ENCODE measurements at regions not wholly inside any gene's neighbourhood (a gene's known extent, or its start where the extent isn't known, plus 50 kb on each side); places are given as distances from the start of the nearest gene placed in this dataset.

- intact Hi-C loops (cut with DNase I), result no loop called here
- TF ChIP-seq POLR2A (IDR thresholded peaks at IDR 0.05) (no peak), POLR2AphosphoS5 (IDR thresholded peaks at IDR 0.05) (no peak), CTCF (IDR thresholded peaks at IDR 0.05) (no peak), EP300 (IDR thresholded peaks at IDR 0.05) (no peak)
- H3K27ac ChIP-seq, result no peak overlapping the region
- peaks cover 0 to 24% (median 22%) of the 10 kb centered on the region in 4 donors for H3K4me1 ChIP-seq
- 74 to 80% methylated on average over 3 of the region's 3 CpGs for whole genome bisulfite sequencing, 2 donors
- no peaks in the 10 kb centered on the region for H3K27me3 ChIP-seq
- no peaks in the 10 kb centered on the region for H3K9me3 ChIP-seq
- peak; percentile 6 for DNase-seq
- H3K4me3 ChIP-seq, result no peak overlapping the region
- no peaks in the 10 kb centered on the region for H3K36me3 ChIP-seq
These were observed 89.6 kb downstream of the SOWAHC start for GRCh38 chr2:109703798-109704197.

GRCh38 chr2:109707281-109708147 lies 86.6 kb upstream of the RGPD5 start:
- intact Hi-C loops (cut with DNase I), result no loop called here
- WGBS, 2 donors, result 82 to 89% methylated on average over 9 of the region's 9 CpGs
- Histone ChIP-seq H3K4me1 (no peaks in the 10 kb centered on the region), H3K27me3 (no peaks in the 10 kb centered on the region), H3K4me3 (no peak overlapping the region), H3K9me3 (no peaks in the 10 kb centered on the region), H3K27ac (no peak overlapping the region), H3K36me3 (no peaks in the 10 kb centered on the region)
- peak; percentile 28 for DNase-seq
- TF ChIP-seq POLR2A (IDR thresholded peaks at IDR 0.05), result no peak
- TF ChIP-seq POLR2AphosphoS5 (IDR thresholded peaks at IDR 0.05), result no peak
- TF ChIP-seq EP300 (IDR thresholded peaks at IDR 0.05), result no peak
- no peak for TF ChIP-seq CTCF (IDR thresholded peaks at IDR 0.05)

GRCh38 chr2:109710505-109711229 lies 83.4 kb upstream of the RGPD5 start:
- peak; percentile 40 for DNase-seq
- TF ChIP-seq POLR2AphosphoS5 (IDR thresholded peaks at IDR 0.05), result no peak
- no peak for TF ChIP-seq POLR2A (IDR thresholded peaks at IDR 0.05)
- no peak for TF ChIP-seq CTCF (IDR thresholded peaks at IDR 0.05)
- no peak for TF ChIP-seq EP300 (IDR thresholded peaks at IDR 0.05)
- intact Hi-C loops (cut with DNase I), result no loop called here
- Histone ChIP-seq H3K4me3 (no peak overlapping the region), H3K36me3 (no peaks in the 10 kb centered on the region), H3K27ac (no peak overlapping the region), H3K27me3 (no peaks in the 10 kb centered on the region), H3K9me3 (no peaks in the 10 kb centered on the region), H3K4me1 (peaks cover 0 to 3% (median 1%) of the 10 kb centered on the region in 4 donors)
- WGBS, 2 donors, result 82 to 87% methylated on average over 7 of the region's 7 CpGs

- Histone ChIP-seq H3K36me3 (no peaks in the 10 kb centered on the region), H3K4me1 (peaks cover 0 to 3% (median 2%) of the 10 kb centered on the region in 4 donors), H3K27me3 (no peaks in the 10 kb centered on the region), H3K9me3 (no peaks in the 10 kb centered on the region), H3K4me3 (no peak overlapping the region), H3K27ac (no peak overlapping the region)
- 76 to 79% methylated on average over 11 of the region's 11 CpGs for WGBS, 2 donors
- TF ChIP-seq CTCF (IDR thresholded peaks at IDR 0.05), result no peak
- no peak for TF ChIP-seq POLR2A (IDR thresholded peaks at IDR 0.05)
- no peak for TF ChIP-seq EP300 (IDR thresholded peaks at IDR 0.05)
- TF ChIP-seq POLR2AphosphoS5 (IDR thresholded peaks at IDR 0.05), result no peak
- peak; percentile 59 for DNase-seq
- intact Hi-C loops (cut with DNase I), result no loop called here
These were observed 82.6 kb upstream of the RGPD5 start for GRCh38 chr2:109711230-109712122.

Measured in sigmoid colon (tissue), 6 donors.